Fibroblast of lung (primary cell): ENCODE measurements at regions not wholly inside any gene's neighbourhood (a gene's known extent, or its start where the extent isn't known, plus 50 kb on each side); places are given as distances from the start of the nearest gene placed in this dataset.

Source experiments
- CTCF ChIP-seq, 2 donors: IDR thresholded peaks in 1 of 2; conservative IDR thresholded peaks in 1 of 2; 1 replicate in 1 of 2; 2 replicates in 1 of 2; pipeline ENCODE4 v1.5.1; 2011 to 2012; ENCODE audit warnings: low read length in 2 of 2, control low read depth in 1 of 2, inconsistent platforms in 1 of 2, low read depth in 1 of 2, mild to moderate bottlenecking in 1 of 2
- EZH2 ChIP-seq: IDR thresholded peaks from 2 replicates; pipeline ENCODE4 v1.5.1; 2012; ENCODE audit warnings: low read length, control low read depth, mild to moderate bottlenecking; ENCODE audit errors: missing control alignments

- TF ChIP-seq CTCF (conservative IDR thresholded peaks at IDR 0.05 in 1 of 2, IDR thresholded peaks at IDR 0.05 in 1 of 2; ENCODE audit: low read depth in 1 of 2, low read length in 2 of 2) (no peak), EZH2 (no peak)
These were observed 127.2 kb upstream of the ARGLU1 start for GRCh38 chr13:106695139-106695538.
